Vagina (tissue), 2 donors: ENCODE measurements at regions not wholly inside any gene's neighbourhood (a gene's known extent, or its start where the extent isn't known, plus 50 kb on each side); places are given as distances from the start of the nearest gene placed in this dataset.

ENCODE experiments used
- CTCF ChIP-seq, 3 experiments: fragments of 450-650 bp in 2 of 3; fragments of 200-600 bp in 1 of 3; sonication (generic) in 1 of 3; IDR thresholded peaks; one replicate each; pipeline ENCODE4 v1.5.1; 2017 to 2019; ENCODE audit warnings: antibody characterized with exemption in 3 of 3, mild to moderate bottlenecking in 2 of 3, moderate library complexity in 2 of 3
- POLR2AphosphoS5 ChIP-seq, 2 donors: sonication (generic); formaldehyde crosslinking; IDR thresholded peaks; one replicate each; pipeline ENCODE4 v1.9.0; 2017; ENCODE audit warnings: antibody characterized with exemption in 2 of 2, mild to moderate bottlenecking in 2 of 2, low read depth in 1 of 2; ENCODE audit not compliant: insufficient read depth in 1 of 2

- no peak for TF ChIP-seq CTCF (IDR thresholded peaks at IDR 0.05)
- TF ChIP-seq POLR2AphosphoS5 (IDR thresholded peaks at IDR 0.05; ENCODE audit: insufficient read depth in 1 of 2, low read depth in 1 of 2): no peak
Measured at GRCh38 chr3:43171748-43172147, 65.9 kb upstream of the POMGNT2 start.
